HepG2 (cell line): ENCODE measurements at regions not wholly inside any gene's neighbourhood (a gene's known extent, or its start where the extent isn't known, plus 50 kb on each side); places are given as distances from the start of the nearest gene placed in this dataset.
A peak's percentile ranks its signal among the peaks of the same experiment; 100 is the strongest.

Source experiments
- FOSL2 ChIP-seq: sonication (generic); formaldehyde crosslinking; IDR thresholded peaks from 2 replicates; pipeline ENCODE4 v1.4.0; 2020; ENCODE audit warnings: missing genetic modification reagents
- KDM5B ChIP-seq: sonication (generic); formaldehyde crosslinking; IDR thresholded peaks from 2 replicates; pipeline ENCODE4 v1.4.0; 2020; ENCODE audit warnings: missing genetic modification reagents, mild to moderate bottlenecking, borderline replicate concordance
- PHF21A ChIP-seq: sonication (generic); formaldehyde crosslinking; IDR thresholded peaks from 2 replicates; pipeline ENCODE4 v1.5.0; 2020; ENCODE audit warnings: mild to moderate bottlenecking, missing genetic modification reagents
- RBM22 ChIP-seq: fragments of 200-400 bp; formaldehyde crosslinking; optimal IDR thresholded peaks from 2 replicates; pipeline ENCODE3; 2017; ENCODE audit warnings: mild to moderate bottlenecking, low read length, moderate library complexity
- RBM39 ChIP-seq: fragments of 200-400 bp; formaldehyde crosslinking; IDR thresholded peaks from one replicate; pipeline ENCODE4 v1.6.1; 2018; ENCODE audit warnings: antibody characterized with exemption, mild to moderate bottlenecking, low read depth, low read length; ENCODE audit not compliant: poor library complexity, severe bottlenecking
- SMAD1 ChIP-seq: sonication (generic); formaldehyde crosslinking; IDR thresholded peaks from 2 replicates; pipeline ENCODE4 v1.4.0; 2020; ENCODE audit warnings: missing genetic modification reagents, low read depth, mild to moderate bottlenecking, borderline replicate concordance
- SRSF4 ChIP-seq: fragments of 200-400 bp; formaldehyde crosslinking; IDR thresholded peaks from one replicate; pipeline ENCODE4 v1.6.1; 2018; ENCODE audit warnings: mild to moderate bottlenecking, low read depth, low read length, moderate library complexity; ENCODE audit not compliant: poor library complexity, severe bottlenecking
- TBP ChIP-seq: sonication (generic); formaldehyde crosslinking; IDR thresholded peaks from 2 replicates; pipeline ENCODE4 v1.5.0; 2020; ENCODE audit warnings: missing genetic modification reagents
- ZBTB40 ChIP-seq, 2 experiments: fragments of 450-650 bp in 1 of 2; sonication (generic) in 1 of 2; formaldehyde crosslinking in 1 of 2; IDR thresholded peaks; 2 replicates each; pipeline versions ENCODE4 v1.6.1 to v1.8.0; 2016 to 2022; ENCODE audit warnings: antibody characterized with exemption in 1 of 2, mild to moderate bottlenecking in 1 of 2, missing genetic modification reagents in 1 of 2
- ZNF264 ChIP-seq: sonication (generic); formaldehyde crosslinking; IDR thresholded peaks from 2 replicates; pipeline ENCODE4 v1.4.0; 2020; ENCODE audit warnings: missing genetic modification reagents
- ZNF326 ChIP-seq: sonication (generic); formaldehyde crosslinking; IDR thresholded peaks from 2 replicates; pipeline ENCODE4 v1.4.0; 2020; ENCODE audit warnings: missing genetic modification reagents, borderline replicate concordance
- ZNF720 ChIP-seq: sonication (generic); formaldehyde crosslinking; IDR thresholded peaks from 2 replicates; pipeline ENCODE4 v1.4.0; 2020; ENCODE audit warnings: missing genetic modification reagents
- TF ChIP-seq, protein P1 (sequence below), 2 experiments: sonication (generic) in 1 of 2; formaldehyde crosslinking in 1 of 2; IDR thresholded peaks; 2 replicates each; pipeline versions ENCODE4 v1.6.1 to v1.9.0; 2014 to 2022; ENCODE audit warnings: antibody characterized with exemption in 1 of 2, borderline replicate concordance in 1 of 2, inconsistent platforms in 1 of 2, low read depth in 1 of 2, missing genetic modification reagents in 1 of 2

DNA sequence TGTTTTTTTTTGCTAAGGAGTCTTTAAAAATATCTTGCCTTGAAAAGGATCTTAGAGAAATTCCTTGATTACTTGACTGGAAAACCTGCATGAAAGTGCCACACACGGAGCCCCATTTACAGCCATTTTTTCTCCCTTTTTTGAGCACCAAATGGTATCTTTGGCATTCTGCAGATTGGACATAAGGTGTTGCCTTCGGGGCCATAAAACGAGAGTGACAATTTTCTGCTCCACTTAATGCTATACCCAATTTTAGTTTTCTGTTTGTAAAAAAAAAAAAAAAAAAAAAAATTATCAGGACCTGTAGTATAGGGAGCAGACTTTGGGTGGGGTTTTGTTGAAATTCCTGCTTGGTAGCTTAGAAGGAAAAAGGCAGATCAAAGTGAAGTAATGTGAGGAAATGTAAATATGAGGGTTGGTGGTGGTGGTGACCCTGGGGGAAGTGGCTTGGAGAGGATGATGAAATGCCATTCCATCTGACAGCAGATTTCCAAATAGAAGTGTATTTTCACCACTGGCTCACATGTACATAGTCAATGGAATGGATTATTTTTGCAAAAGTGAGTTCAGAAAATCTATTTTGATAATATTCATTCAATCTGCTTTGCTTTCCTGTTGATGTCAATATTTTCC is 212.1 kb upstream of the SOX4 start (continued):
- TF ChIP-seq, protein P1, sequence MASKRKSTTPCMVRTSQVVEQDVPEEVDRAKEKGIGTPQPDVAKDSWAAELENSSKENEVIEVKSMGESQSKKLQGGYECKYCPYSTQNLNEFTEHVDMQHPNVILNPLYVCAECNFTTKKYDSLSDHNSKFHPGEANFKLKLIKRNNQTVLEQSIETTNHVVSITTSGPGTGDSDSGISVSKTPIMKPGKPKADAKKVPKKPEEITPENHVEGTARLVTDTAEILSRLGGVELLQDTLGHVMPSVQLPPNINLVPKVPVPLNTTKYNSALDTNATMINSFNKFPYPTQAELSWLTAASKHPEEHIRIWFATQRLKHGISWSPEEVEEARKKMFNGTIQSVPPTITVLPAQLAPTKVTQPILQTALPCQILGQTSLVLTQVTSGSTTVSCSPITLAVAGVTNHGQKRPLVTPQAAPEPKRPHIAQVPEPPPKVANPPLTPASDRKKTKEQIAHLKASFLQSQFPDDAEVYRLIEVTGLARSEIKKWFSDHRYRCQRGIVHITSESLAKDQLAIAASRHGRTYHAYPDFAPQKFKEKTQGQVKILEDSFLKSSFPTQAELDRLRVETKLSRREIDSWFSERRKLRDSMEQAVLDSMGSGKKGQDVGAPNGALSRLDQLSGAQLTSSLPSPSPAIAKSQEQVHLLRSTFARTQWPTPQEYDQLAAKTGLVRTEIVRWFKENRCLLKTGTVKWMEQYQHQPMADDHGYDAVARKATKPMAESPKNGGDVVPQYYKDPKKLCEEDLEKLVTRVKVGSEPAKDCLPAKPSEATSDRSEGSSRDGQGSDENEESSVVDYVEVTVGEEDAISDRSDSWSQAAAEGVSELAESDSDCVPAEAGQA (IDR thresholded peaks at IDR 0.05; ENCODE audit: low read depth) = no peak
- TF ChIP-seq, protein P1 (CRISPR knock-in tag; IDR thresholded peaks at IDR 0.05; ENCODE audit: borderline replicate concordance) = no peak
- TF ChIP-seq FOSL2 (CRISPR knock-in tag) = peak; percentile 83
- TF ChIP-seq ZNF720 (CRISPR knock-in tag) = no peak
- TF ChIP-seq RBM22 = no peak
- TF ChIP-seq KDM5B = no peak
- TF ChIP-seq ZBTB40 (IDR thresholded peaks at IDR 0.05) = no peak
- TF ChIP-seq ZBTB40 (CRISPR knock-in tag; IDR thresholded peaks at IDR 0.05) = no peak; the same call in 1 of the 2 replicates
- peak; percentile 76; the same call in 1 of the 2 replicates for TF ChIP-seq ZNF264
- TF ChIP-seq RBM39 = no peak
- no peak for TF ChIP-seq ZNF326 (CRISPR knock-in tag)
- TF ChIP-seq SRSF4 = no peak
- TF ChIP-seq SMAD1 = no peak
- TF ChIP-seq PHF21A (CRISPR knock-in tag) = peak; percentile 87
- TF ChIP-seq TBP (CRISPR knock-in tag) = no peak
